HFFc6 (cell line): ENCODE measurements at regions not wholly inside any gene's neighbourhood (a gene's known extent, or its start where the extent isn't known, plus 50 kb on each side); places are given as distances from the start of the nearest gene placed in this dataset.
A peak's percentile ranks its signal among the peaks of the same experiment; 100 is the strongest.

Experiments
- DNase-seq: peaks from one replicate; pipeline ENCODE4 v3.0.0-alpha.2; 2018
- H3K27ac Mint-ChIP-seq: 2 replicates; pipeline ENCODE4 v1.8.0; 2020; ENCODE audit warnings: mild to moderate bottlenecking, mixed read lengths
- H3K27me3 Mint-ChIP-seq: 2 replicates; pipeline ENCODE4 v1.8.0; 2021; ENCODE audit warnings: mild to moderate bottlenecking, moderate library complexity, mixed read lengths; ENCODE audit not compliant: insufficient read depth
- H3K36me3 Mint-ChIP-seq: 2 replicates; pipeline ENCODE4 v1.8.0; 2021; ENCODE audit warnings: low read depth, mixed read lengths
- H3K4me1 Mint-ChIP-seq: 2 replicates; pipeline ENCODE4 v1.8.0; 2020; ENCODE audit warnings: low read depth, mixed read lengths
- H3K4me3 Mint-ChIP-seq: 2 replicates; pipeline ENCODE4 v1.8.0; 2020; ENCODE audit warnings: mild to moderate bottlenecking, moderate library complexity, mixed read lengths
- H3K9me3 Mint-ChIP-seq: 2 replicates; pipeline ENCODE4 v1.8.0; 2020; ENCODE audit warnings: mild to moderate bottlenecking, mixed read lengths
- TF ChIP-seq, protein P1 (sequence below): fragments of 200-600 bp; sonication (generic); IDR thresholded peaks from 2 replicates; pipeline ENCODE4 v1.5.0; 2021; ENCODE audit warnings: antibody characterized with exemption, mild to moderate bottlenecking

DNA sequence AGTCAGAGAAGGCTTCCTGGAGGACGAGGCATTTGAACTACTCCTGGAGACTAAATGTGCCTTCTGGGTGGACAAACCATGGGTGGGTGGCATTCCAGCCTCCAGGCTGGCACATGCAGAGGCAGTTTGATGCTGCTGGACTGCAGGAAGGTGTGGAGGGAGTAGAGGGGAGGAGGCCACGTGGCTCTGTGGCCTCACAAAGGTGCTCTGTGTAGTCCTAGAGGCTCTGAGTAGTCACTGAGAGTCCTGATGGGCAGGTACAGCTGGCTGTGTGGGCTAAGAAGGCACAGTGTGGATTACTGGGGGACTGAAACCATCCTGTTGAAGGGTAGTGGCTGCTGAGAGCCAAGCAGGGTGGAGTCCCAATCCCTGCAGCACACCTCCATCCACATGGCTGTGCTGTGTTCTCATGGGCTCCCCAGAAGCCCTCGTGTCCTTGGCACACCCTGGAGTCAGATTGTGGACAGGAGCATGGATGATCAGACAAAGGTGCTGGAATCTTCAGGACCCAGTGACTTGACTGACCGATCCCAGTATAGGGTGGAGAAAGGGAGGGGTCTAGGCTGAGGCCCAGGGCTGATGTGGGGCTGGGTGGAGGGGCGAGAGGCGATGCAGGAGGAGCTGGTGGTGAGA lies 87.4 kb upstream of the HS6ST1 start:
- TF ChIP-seq, protein P1, sequence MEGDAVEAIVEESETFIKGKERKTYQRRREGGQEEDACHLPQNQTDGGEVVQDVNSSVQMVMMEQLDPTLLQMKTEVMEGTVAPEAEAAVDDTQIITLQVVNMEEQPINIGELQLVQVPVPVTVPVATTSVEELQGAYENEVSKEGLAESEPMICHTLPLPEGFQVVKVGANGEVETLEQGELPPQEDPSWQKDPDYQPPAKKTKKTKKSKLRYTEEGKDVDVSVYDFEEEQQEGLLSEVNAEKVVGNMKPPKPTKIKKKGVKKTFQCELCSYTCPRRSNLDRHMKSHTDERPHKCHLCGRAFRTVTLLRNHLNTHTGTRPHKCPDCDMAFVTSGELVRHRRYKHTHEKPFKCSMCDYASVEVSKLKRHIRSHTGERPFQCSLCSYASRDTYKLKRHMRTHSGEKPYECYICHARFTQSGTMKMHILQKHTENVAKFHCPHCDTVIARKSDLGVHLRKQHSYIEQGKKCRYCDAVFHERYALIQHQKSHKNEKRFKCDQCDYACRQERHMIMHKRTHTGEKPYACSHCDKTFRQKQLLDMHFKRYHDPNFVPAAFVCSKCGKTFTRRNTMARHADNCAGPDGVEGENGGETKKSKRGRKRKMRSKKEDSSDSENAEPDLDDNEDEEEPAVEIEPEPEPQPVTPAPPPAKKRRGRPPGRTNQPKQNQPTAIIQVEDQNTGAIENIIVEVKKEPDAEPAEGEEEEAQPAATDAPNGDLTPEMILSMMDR: no peak
- H3K4me1 Mint-ChIP-seq: peaks cover 27% of the 10 kb centered on the region

DNA sequence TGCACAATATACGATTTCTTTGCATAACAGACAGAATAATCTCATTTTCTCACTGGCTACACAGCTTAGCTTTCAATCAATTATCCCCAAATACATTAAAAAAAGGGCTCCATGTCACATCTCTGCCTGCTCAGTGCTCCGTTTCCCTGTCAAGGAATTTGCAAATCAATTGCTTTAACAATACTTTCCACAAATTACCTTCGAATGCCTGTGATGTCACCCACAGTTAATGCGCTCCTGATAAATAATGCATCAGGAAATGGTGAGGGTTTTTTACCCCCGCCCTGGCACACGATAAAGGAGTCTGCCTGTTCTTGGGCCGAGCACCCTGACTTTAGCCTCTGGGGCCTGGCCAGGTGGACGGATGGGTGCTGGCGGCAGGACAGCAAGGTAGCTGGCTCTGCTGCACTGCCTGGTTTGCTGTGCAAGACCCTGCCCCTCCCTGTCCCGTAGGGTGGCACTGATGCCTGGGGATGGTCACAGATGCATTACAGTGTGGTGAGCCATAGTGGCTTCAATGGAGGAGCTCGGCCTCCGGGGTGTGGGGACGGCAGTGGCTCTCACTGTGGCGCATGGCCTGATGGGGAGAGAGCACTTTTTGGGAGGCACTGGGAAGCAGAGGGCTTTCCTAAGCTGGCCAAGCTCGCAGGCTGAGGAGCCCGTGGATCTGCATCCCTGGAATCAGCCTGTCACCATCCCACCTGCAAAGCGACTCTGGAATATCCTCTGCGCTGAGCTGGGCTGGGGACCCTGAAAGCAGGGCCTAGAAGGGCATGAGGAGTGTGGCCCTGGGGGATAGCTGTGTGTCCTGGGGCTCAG lies 88.3 kb upstream of the HS6ST1 start:
- H3K4me3 Mint-ChIP-seq: no peak overlapping the region
- H3K27ac Mint-ChIP-seq: no peak overlapping the region
- H3K27me3 Mint-ChIP-seq: 0 out of 2 replicates have a peak, but pooled peaks cover 4% of the 10 kb centered on the region
- TF ChIP-seq, protein P1: no peak
- H3K9me3 Mint-ChIP-seq: no peaks in the 10 kb centered on the region
- no peak for DNase-seq
- no peaks in the 10 kb centered on the region for H3K36me3 Mint-ChIP-seq
- peaks cover 27% of the 10 kb centered on the region for H3K4me1 Mint-ChIP-seq

More for the DNA sequence above, 87.4 kb upstream of the HS6ST1 start:
- 0 out of 2 replicates have a peak, but pooled peaks cover 4% of the 10 kb centered on the region for H3K27me3 Mint-ChIP-seq
- DNase-seq: no peak
- H3K27ac Mint-ChIP-seq: no peak overlapping the region
- H3K9me3 Mint-ChIP-seq: no peaks in the 10 kb centered on the region
- no peaks in the 10 kb centered on the region for H3K36me3 Mint-ChIP-seq
- H3K4me3 Mint-ChIP-seq: no peak overlapping the region

DNA sequence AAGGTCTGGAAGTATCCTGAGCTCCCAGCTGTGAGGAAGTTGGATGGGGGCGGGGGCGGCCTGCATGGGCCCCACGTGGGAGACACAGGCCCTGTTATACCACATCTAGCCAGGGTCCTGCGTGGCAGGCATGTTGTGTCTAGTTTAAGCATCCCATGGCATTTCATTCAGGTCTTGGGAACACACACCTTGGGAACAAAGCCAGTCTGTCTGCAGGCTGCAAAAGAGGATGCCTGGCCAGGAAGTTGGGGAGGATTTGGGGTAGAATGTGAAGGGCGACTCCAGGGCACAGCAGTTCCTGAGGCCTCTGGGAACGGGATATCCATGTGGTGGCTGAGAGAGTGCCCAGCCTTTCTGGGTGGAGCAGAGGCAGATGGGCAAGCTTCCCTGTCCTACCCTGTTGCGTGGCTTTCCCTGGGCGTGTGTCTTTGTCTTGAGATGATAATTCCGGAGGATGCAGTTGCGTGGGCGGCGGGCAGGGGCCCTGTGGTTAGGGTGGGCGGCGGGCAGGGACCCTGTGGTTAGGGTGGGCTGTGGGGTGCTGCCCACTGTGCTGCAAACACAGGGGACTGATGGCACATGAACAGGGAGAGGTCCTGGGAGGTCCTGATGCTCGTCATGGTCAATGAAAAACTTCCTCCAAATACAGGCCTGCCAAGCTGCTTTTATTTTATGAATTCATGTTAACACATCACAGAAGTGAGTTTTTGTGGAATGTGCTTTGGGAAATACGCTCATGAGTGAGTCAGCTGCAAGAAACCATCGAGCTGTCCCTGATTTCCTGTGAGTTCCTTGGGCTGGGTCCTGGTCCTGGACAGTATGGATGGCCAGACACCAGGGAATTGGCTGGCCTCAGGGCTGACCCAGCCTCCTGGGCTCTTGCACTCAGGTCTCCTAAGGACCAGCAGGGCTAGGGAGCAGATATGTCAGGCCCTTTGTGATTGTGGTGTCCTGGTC lies 90.0 kb upstream of the HS6ST1 start:
- H3K4me1 Mint-ChIP-seq: peaks cover 24% of the 10 kb centered on the region
- no peaks in the 10 kb centered on the region for H3K36me3 Mint-ChIP-seq
- H3K4me3 Mint-ChIP-seq: peak overlapping the region; percentile 77
- H3K9me3 Mint-ChIP-seq: no peaks in the 10 kb centered on the region
- H3K27me3 Mint-ChIP-seq: 0 out of 2 replicates have a peak, but pooled peaks cover 4% of the 10 kb centered on the region
- TF ChIP-seq, protein P1: no peak
- H3K27ac Mint-ChIP-seq: peak overlapping the region; percentile 99
- DNase-seq: peak; percentile 80

DNA sequence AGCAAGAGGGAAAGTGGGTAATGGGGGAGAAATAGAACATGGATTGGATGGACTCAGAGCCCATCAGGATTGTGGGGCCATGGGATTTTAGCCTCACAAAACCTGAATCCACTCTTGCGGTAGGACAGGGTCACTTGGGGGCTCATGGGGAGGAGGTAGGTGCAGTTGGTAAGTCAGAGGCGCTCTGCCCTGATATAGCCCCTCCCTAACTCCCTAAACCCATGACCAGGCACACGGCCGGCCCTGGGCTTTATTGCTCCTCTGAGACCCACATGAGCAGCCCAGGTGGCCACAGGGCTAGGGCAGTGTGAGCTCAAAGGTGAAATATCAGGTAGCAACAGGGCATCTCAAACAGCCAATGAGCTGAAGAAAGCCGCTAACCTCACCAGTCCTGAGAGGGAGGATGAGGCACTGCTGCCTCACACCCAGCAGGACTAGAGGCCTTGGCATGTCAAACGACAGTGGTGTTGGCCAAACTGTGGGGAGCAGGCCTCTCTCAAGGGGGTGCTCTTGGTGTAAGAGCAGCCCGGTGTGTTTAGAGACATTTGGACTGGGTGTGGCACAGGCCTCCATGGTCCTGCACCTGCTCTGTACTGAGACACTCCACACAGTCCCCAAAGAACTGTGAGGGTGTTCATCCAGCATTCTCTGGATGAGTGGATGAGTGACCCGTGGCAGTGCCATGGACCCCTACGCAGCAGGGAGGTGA lies 90.8 kb upstream of the HS6ST1 start:
- Mint-ChIP-seq H3K36me3 (no peaks in the 10 kb centered on the region), H3K4me1 (peaks cover 31% of the 10 kb centered on the region), H3K4me3 (peak overlapping the region; percentile 77; the same call in 1 of the 2 replicates), H3K27ac (peak overlapping the region; percentile 99), H3K27me3 (0 out of 2 replicates have a peak, but pooled peaks cover 4% of the 10 kb centered on the region), H3K9me3 (no peaks in the 10 kb centered on the region)
- DNase-seq: no peak
- TF ChIP-seq, protein P1: no peak
